Activated CD8-positive, alpha-beta memory T cell treated with anti-CD3 and anti-CD28 coated beads, Interleukin-2, amount 10 ng/mL, durations not matched to agents 7 days and 5 days (primary cell): ENCODE measurements at regions not wholly inside any gene's neighbourhood (a gene's known extent, or its start where the extent isn't known, plus 50 kb on each side); places are given as distances from the start of the nearest gene placed in this dataset.

Experiments
- ATAC-seq: fragments of 150-1000 bp; cut with Tn5 transposase; one replicate; pipeline ENCODE4 v1.10.0; 2021; ENCODE audit warnings: moderate library complexity
- CTCF ChIA-PET: fragments of 350-600 bp; sonication (Branson Sonifier 250); formaldehyde crosslinking; loops from one replicate; lab custom pipeline; 2021; ENCODE audit warnings: antibody characterized with exemption; lab: Charles Lee
- DNase-seq: peaks from one replicate; pipeline ENCODE4 v3.0.0-alpha.2; 2020
- H3K27ac Mint-ChIP-seq: one replicate; pipeline ENCODE4 v1.8.0; 2021; ENCODE audit warnings: mild to moderate bottlenecking, mixed read lengths
- H3K27me3 Mint-ChIP-seq: one replicate; pipeline ENCODE4 v1.8.0; 2021; ENCODE audit warnings: mixed read lengths
- H3K36me3 Mint-ChIP-seq: one replicate; pipeline ENCODE4 v1.8.0; 2021; ENCODE audit warnings: mild to moderate bottlenecking, mixed read lengths
- H3K4me1 Mint-ChIP-seq: one replicate; pipeline ENCODE4 v1.8.0; 2021; ENCODE audit warnings: mixed read lengths
- H3K4me3 Mint-ChIP-seq: one replicate; pipeline ENCODE4 v1.8.0; 2021; ENCODE audit warnings: mild to moderate bottlenecking, moderate library complexity, mixed read lengths
- H3K9me3 Mint-ChIP-seq: one replicate; pipeline ENCODE4 v1.8.0; 2022; ENCODE audit warnings: low read depth, mixed read lengths

DNA sequence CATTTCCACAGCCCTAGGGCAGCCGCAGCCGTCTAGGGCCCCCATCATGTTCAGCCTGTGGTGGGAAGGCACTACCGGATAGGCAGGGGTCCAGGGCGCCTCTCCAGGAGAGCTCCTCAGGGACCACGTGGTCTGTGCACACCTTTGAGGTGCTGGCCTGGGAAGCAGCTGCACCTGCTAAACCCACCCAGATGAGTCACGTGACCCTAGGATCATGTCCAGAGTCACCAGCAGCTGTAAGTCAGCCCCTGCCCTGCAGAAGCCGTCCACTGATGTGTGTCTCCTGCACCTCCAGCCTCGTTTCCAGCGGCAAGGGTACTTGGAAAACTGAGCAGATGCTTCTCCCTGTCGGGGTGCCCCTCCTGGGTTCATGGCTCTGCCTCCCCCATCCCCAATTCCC is 682.6 kb upstream of the SALL3 start:
- Mint-ChIP-seq H3K4me1 (no peaks in the 10 kb centered on the region), H3K27ac (no peak overlapping the region), H3K4me3 (no peak overlapping the region), H3K36me3 (no peaks in the 10 kb centered on the region), H3K27me3 (no peaks in the 10 kb centered on the region), H3K9me3 (peaks cover under 1% of the 10 kb centered on the region)
- ATAC-seq (no peak), DNase-seq (no peak)
- CTCF ChIA-PET: no interaction called here

DNA sequence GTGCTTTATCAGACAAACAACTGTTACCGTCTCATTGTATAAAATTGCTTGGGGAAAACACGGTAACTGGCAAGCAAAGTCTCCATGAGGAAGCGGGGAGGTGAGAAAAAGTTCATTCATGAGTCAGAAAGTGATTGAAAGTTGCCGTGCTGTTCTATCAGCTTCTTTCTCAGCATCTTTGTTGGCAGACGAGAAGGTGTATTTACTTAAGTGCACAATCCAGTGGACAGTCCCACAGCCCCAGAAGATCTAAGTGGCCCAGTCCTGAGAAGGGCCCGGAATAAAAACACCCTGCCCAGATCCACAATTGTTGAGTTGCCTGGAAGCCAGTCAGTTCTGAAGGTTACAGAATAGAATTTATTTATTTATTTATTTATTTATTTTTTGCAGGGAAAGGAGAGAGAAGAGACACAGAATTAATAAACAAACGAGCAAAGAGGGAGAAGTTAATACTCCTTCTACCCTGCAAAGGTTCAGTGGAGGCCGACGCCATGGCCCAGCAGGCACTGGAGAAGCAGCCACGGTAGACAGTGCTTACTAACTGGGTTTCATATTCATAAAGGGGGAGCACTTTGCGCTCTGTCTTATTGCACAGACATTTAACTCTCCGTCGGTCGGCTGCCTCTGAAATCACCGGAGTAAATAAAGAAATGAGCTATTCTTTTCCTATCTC is 676.0 kb upstream of the SALL3 start:
- DNase-seq (no peak), ATAC-seq (no peak)
- H3K4me1 Mint-ChIP-seq: no peaks in the 10 kb centered on the region
- no peaks in the 10 kb centered on the region for H3K36me3 Mint-ChIP-seq
- no peaks in the 10 kb centered on the region for H3K27me3 Mint-ChIP-seq
- CTCF ChIA-PET: no interaction called here
- no peak overlapping the region for H3K27ac Mint-ChIP-seq
- H3K4me3 Mint-ChIP-seq: no peak overlapping the region
- H3K9me3 Mint-ChIP-seq: peaks cover 3% of the 10 kb centered on the region

DNA sequence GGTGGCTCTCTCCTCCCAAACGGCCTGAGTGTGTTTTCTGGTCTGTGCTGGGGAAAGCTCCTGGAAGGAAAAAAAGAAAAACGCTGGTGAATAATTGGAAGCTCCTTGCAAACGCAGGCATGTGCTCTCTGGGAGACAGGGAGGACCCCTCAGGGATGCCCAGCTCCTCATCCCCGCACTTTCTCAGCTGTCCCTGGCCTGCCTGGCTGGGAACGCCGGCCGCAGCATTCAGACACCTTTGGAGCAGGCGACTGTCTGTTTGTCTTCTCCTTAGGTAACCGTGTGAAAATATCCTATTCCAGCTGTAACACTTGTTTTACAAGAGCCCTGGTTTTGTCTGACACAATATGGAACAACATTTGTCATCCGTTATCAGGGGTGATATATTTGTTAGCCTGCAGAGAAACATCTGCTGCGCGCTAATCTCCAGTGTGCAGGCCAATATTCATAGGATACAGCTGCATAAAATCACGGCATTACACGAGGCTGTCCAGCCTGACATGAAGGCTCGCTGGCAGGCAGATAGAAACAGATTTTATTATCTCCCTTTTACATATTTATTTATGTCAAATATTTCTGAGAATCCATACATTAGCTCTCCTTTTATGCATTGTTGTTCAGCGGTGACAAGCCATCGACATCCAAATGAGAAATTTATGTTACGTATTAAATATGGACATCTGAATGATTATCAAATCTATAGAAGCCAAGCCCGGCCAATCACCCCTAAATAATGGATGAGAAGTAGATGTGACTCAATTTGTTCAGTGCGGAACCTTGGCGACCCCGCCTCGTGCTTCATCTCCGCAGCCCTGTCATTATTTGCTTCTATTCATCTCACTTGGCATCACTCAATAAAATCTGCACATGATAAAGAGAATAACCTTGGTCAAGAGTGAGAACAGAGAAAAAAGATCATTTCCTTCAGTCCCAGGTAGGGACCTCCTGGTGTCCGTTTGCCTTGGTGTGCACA is 675.1 kb upstream of the SALL3 start:
- no peak for ATAC-seq
- no peaks in the 10 kb centered on the region for H3K4me1 Mint-ChIP-seq
- H3K27me3 Mint-ChIP-seq: no peaks in the 10 kb centered on the region
- CTCF ChIA-PET: no interaction called here
- H3K27ac Mint-ChIP-seq: no peak overlapping the region
- no peak for DNase-seq
- no peaks in the 10 kb centered on the region for H3K36me3 Mint-ChIP-seq
- no peak overlapping the region for H3K4me3 Mint-ChIP-seq
- peaks cover 4% of the 10 kb centered on the region for H3K9me3 Mint-ChIP-seq

DNA sequence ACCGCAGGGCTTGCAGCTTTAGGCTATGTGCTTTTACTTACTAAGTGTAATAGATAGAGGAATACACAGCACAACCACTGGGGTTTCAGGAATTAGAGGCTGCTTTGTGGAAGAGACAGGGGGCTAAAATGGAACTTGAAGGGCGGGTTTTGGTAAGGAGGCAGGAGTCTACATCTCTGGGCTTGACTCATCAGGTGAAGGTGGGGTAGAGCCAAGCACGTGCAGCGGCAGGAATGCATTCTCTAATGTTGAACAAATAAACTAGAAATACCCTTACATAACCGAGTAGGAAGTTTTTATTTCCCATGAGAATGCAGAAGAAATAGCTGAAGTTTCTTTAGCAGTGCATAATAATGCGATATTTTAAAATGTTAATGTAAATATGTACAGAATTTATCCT is 673.8 kb upstream of the SALL3 start:
- Mint-ChIP-seq H3K27me3 (no peaks in the 10 kb centered on the region), H3K9me3 (peaks cover 4% of the 10 kb centered on the region), H3K4me3 (no peak overlapping the region), H3K4me1 (no peaks in the 10 kb centered on the region), H3K27ac (no peak overlapping the region), H3K36me3 (no peaks in the 10 kb centered on the region)
- DNase-seq: no peak
- CTCF ChIA-PET: no interaction called here
- no peak for ATAC-seq

DNA sequence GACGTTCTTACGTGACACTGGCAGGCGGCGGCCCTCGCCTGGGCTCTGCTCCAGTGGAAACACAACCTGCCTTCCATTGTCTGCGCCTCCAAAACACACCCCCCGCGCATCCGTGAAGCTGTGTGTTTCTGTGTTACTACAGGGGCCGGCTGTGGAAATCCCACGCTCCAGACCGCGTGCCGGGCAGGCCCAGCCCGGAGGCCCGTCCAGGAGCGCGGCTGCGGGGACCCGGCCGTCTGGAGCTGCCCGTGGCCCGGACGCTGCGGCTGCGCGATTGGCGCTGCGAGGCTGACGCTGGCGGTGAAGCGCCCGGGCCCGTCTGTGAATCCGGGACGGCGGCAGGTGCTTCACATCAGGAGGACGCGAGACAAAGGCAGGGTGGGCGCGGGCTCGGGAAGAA is 670.3 kb upstream of the SALL3 start:
- DNase-seq (no peak), ATAC-seq (no peak)
- Mint-ChIP-seq H3K4me1 (no peaks in the 10 kb centered on the region), H3K4me3 (no peak overlapping the region), H3K9me3 (peaks cover 13% of the 10 kb centered on the region), H3K36me3 (no peaks in the 10 kb centered on the region), H3K27ac (no peak overlapping the region), H3K27me3 (no peaks in the 10 kb centered on the region)
- CTCF ChIA-PET: interaction anchor here (0.5 kb wide), 1 partner anchor 1663 kb away, joined by 4 read pairs; no protein-coding TSS in a partner anchor

DNA sequence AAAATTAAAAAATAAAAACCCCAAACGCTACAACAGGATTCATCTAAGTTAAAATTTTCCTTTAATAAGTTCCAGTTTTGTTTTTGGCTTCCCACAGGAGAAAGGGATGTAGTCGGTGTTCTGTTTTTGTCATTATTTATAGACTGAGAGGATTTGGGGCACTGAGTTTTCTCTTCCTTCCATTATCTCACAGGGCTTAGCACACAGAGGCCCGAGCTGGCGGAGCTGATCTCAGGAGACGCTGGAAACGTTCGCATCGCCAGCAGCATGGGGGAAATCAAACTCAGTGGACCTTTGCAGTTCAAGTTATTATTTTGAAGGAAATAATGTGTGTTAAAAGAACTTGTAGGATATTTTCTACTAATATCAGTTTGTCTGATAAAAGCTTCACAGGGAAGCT is 669.7 kb upstream of the SALL3 start:
- Mint-ChIP-seq H3K4me1 (no peaks in the 10 kb centered on the region), H3K4me3 (no peak overlapping the region), H3K36me3 (no peaks in the 10 kb centered on the region), H3K27me3 (no peaks in the 10 kb centered on the region), H3K9me3 (peaks cover 16% of the 10 kb centered on the region), H3K27ac (no peak overlapping the region)
- DNase-seq (no peak), ATAC-seq (no peak)
- CTCF ChIA-PET: no interaction called here

DNA sequence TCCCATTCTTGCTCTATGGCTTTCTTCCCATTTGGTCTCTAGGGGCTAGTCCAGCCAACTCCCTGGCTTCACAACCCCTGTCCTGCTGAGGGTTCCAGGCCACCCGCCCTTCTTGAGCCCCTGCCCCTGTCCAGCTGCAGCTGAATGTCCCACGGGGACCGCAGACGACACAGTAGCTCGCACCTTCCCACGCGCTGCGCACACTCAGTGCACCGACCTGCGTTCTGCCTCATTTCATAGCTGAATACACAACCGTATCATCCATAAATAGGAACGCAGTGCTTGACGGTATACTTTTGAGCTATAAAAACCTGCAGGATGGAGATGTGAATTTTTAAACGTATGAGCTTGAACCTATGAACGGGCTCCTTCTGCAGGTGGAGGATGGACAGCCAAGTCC is 660.4 kb upstream of the SALL3 start:
- CTCF ChIA-PET: no interaction called here
- peaks cover 5% of the 10 kb centered on the region for H3K9me3 Mint-ChIP-seq
- DNase-seq: no peak
- no peak overlapping the region for H3K27ac Mint-ChIP-seq
- H3K4me3 Mint-ChIP-seq: no peak overlapping the region
- no peaks in the 10 kb centered on the region for H3K36me3 Mint-ChIP-seq
- H3K4me1 Mint-ChIP-seq: no peaks in the 10 kb centered on the region
- H3K27me3 Mint-ChIP-seq: no peaks in the 10 kb centered on the region
- no peak for ATAC-seq

DNA sequence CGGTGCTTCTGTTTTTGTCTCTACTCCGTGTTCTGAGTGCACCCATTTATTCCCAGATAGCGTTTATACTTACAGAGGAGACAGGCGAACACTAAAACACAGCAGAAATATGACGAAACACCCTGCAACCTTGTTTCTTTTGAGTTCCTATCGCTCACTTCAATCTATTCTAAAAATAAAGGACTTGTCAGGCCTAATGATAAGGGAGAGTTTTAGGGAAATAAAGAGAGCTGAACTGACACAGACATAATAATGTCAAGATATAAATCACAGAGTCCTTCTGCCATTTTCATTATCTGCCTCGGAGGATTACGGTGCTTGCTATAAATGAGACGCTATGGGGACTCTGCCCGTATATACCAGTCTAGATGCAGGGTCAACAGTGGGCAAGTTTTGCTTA is 659.7 kb upstream of the SALL3 start:
- ATAC-seq (no peak), DNase-seq (no peak)
- no peak overlapping the region for H3K27ac Mint-ChIP-seq
- CTCF ChIA-PET: no interaction called here
- H3K36me3 Mint-ChIP-seq: no peaks in the 10 kb centered on the region
- H3K4me3 Mint-ChIP-seq: no peak overlapping the region
- peaks cover 2% of the 10 kb centered on the region for H3K9me3 Mint-ChIP-seq
- no peaks in the 10 kb centered on the region for H3K4me1 Mint-ChIP-seq
- H3K27me3 Mint-ChIP-seq: no peaks in the 10 kb centered on the region

DNA sequence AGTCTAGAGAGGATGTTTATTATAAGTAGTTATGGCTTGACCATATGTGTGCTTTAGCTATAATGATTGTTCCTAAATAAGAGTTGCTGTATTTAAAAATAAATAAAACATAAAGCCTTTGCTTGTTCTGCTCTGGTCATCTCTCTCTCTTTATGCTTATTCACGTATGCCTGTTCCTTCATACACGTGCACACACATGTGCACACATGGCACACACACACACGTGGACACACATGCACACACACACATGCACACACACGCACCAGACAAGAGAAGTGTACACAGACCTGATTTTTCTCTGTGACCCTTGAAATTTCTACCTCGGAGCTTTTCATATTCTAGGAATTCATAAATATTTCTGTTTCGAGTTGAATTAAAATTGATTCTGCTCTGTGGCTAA is 658.2 kb upstream of the SALL3 start:
- Mint-ChIP-seq H3K4me1 (no peaks in the 10 kb centered on the region), H3K36me3 (no peaks in the 10 kb centered on the region), H3K27ac (no peak overlapping the region), H3K9me3 (no peaks in the 10 kb centered on the region), H3K4me3 (no peak overlapping the region), H3K27me3 (no peaks in the 10 kb centered on the region)
- ATAC-seq: no peak
- CTCF ChIA-PET: no interaction called here
- DNase-seq: no peak

DNA sequence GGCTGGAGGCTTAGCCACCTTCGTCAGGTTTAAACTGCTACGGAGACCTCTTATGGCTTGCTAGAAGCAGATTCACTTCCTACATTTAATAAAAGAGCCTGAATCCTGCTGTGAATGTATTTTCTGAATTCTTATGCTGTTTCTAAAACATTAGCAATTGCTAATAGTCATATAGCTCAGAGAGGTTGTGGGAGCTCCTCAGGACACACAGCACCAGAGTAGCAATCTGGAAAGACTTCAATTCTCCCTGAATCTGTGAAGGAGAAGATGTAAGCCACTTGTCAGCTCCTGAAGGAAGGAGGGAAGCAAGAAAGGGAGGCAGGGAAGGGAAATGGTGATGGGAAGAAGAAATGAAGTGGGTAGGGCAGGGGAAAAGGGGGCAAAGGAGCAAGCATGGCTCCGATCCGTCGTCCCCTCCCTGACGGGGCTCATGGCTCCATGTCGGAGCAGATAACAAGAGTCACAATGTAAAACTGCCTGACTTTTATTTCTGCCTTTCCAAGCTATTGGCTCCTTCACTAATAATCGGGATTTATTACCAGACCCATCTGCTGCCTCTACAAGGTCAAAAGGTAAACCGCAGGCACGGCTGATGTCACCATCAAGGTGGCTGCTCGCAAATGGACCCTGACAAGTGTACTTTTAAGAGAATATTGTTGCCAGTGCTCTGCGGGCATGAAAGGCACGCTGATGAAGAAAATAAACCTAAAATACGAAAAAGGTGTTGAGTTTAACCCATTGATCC is 656.0 kb upstream of the SALL3 start:
- Mint-ChIP-seq H3K36me3 (no peaks in the 10 kb centered on the region), H3K27ac (no peak overlapping the region), H3K4me3 (no peak overlapping the region), H3K4me1 (no peaks in the 10 kb centered on the region), H3K9me3 (no peaks in the 10 kb centered on the region), H3K27me3 (no peaks in the 10 kb centered on the region)
- ATAC-seq: no peak
- CTCF ChIA-PET: no interaction called here
- no peak for DNase-seq

DNA sequence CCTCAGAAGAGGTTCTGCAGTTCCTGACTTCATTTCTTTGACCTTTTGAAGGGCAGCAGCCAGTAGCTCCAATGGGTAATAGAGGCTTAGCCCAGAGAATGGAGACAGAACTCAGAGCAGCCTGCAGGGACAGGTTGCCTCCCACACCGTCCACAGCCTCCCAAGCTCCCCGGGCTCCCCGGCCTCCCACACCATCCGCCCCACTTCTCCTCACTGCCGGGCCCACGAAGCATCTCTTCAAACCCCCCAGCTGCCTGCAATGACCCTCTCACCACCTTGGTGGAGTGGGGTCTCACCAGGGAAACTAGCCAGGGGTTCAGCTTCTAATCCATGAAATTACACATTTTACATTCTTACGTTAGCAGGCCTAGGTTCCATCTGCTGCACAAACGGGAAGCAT is 652.0 kb upstream of the SALL3 start:
- Mint-ChIP-seq H3K4me1 (no peaks in the 10 kb centered on the region), H3K27me3 (no peaks in the 10 kb centered on the region), H3K9me3 (no peaks in the 10 kb centered on the region), H3K27ac (no peak overlapping the region), H3K36me3 (no peaks in the 10 kb centered on the region), H3K4me3 (no peak overlapping the region)
- CTCF ChIA-PET: no interaction called here
- DNase-seq (no peak), ATAC-seq (no peak)

DNA sequence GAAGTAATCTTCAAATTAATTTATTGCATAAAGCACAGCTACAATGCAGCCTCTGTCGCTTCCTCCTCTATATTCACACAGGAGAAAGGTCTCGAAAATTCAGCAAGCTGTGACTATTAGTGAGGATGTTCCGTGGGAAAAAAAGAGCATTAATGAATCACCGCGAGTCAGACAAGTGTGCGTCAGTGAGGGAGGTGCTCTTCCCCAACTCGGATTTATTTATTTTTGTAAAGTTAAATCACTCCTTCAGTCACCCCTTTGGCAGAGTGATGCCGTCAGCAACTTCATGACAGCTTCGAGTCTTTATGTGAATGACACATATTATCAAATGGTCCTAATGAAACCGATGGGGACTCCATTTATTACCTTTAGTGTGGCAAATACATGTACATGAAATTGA is 648.9 kb upstream of the SALL3 start:
- ATAC-seq (no peak), DNase-seq (no peak)
- H3K36me3 Mint-ChIP-seq: no peaks in the 10 kb centered on the region
- no peak overlapping the region for H3K4me3 Mint-ChIP-seq
- no peak overlapping the region for H3K27ac Mint-ChIP-seq
- H3K4me1 Mint-ChIP-seq: no peaks in the 10 kb centered on the region
- H3K27me3 Mint-ChIP-seq: no peaks in the 10 kb centered on the region
- no peaks in the 10 kb centered on the region for H3K9me3 Mint-ChIP-seq
- CTCF ChIA-PET: no interaction called here

DNA sequence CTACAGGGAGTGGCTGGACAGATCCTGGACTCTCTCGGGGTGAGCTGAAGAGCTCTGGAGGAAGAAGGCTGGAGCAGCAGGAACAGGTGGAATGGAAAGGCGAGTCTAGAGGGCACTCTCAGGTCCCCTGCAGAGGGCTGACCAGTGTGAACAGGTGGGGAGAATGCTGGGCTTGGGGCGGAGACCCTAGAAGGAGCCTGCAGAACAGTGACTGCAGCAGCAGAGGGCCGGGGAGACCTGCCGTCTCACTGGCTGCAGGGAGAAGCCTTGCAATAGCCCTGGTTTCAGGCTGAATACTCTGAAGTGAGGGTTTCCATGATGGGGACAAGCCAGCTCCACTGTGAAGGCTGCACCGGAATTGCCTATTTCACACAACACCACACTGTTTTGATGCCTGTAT is 626.7 kb upstream of the SALL3 start:
- no peak for DNase-seq
- Mint-ChIP-seq H3K4me1 (no peaks in the 10 kb centered on the region), H3K27ac (no peak overlapping the region), H3K36me3 (no peaks in the 10 kb centered on the region), H3K9me3 (peaks cover 5% of the 10 kb centered on the region), H3K4me3 (no peak overlapping the region), H3K27me3 (no peaks in the 10 kb centered on the region)
- CTCF ChIA-PET: no interaction called here
- ATAC-seq: no peak
